B cell (primary cell): ENCODE measurements at regions not wholly inside any gene's neighbourhood (a gene's known extent, or its start where the extent isn't known, plus 50 kb on each side); places are given as distances from the start of the nearest gene placed in this dataset.

ENCODE experiments used
- ATAC-seq: fragments of 200-7000 bp; cut with Tn5 transposase; one replicate; pipeline ENCODE4 v1.10.0; 2021; ENCODE audit warnings: low read depth, mild to moderate bottlenecking, moderate number of reproducible peaks, moderate library complexity
- CTCF ChIA-PET: fragments of 350-600 bp; sonication (Branson Sonifier 250); formaldehyde crosslinking; loops from one replicate; lab custom pipeline; 2021; ENCODE audit warnings: antibody characterized with exemption, inconsistent platforms; lab: Charles Lee
- POLR2A ChIA-PET: fragments of 350-600 bp; sonication (Branson Sonifier 250); formaldehyde crosslinking; loops from one replicate; lab custom pipeline; 2021; ENCODE audit warnings: antibody characterized with exemption; lab: Charles Lee
- DNase-seq: peaks from one replicate; pipeline ENCODE4 v3.0.0; 2013
- H2AFZ ChIP-seq: 2 replicates; pipeline ENCODE4 v1.6.1; 2012; ENCODE audit warnings: mild to moderate bottlenecking, low read depth, low read length; ENCODE audit not compliant: insufficient read depth, poor library complexity, severe bottlenecking
- H3K27ac ChIP-seq, 2 donors: 1 replicate in 1 of 2; 2 replicates in 1 of 2; pipeline ENCODE4 v1.5.1; 2012 to 2013; ENCODE audit warnings: low read length in 2 of 2, mild to moderate bottlenecking in 2 of 2, moderate library complexity in 1 of 2
- H3K27me3 ChIP-seq, 4 experiments: fragments of 200-600 bp in 1 of 4; sonication (generic) in 1 of 4; replicated peaks in 1 of 4; 1 replicate in 2 of 4; 2 replicates in 2 of 4; pipeline versions ENCODE4 v1.6.1 to v1.7.0; 2013 to 2016; ENCODE audit warnings: low read length in 3 of 4, mild to moderate bottlenecking in 2 of 4, mixed read lengths in 1 of 4, moderate library complexity in 1 of 4; ENCODE audit not compliant: insufficient read depth in 4 of 4, control insufficient read depth in 3 of 4; ENCODE audit errors: control extremely low read depth in 1 of 4
- H3K36me3 ChIP-seq, 2 experiments: replicated peaks in 1 of 2; 1 replicate in 1 of 2; 2 replicates in 1 of 2; pipeline versions ENCODE4 v1.6.1 to v1.7.1; 2013; ENCODE audit warnings: low read length in 1 of 2; ENCODE audit not compliant: insufficient read depth in 2 of 2, control insufficient read depth in 1 of 2; ENCODE audit errors: control extremely low read depth in 1 of 2, extremely low read depth in 1 of 2
- H3K4me1 ChIP-seq, 2 donors: fragments of 200-600 bp in 1 of 2; sonication (generic) in 1 of 2; 1 replicate in 1 of 2; 2 replicates in 1 of 2; pipeline versions ENCODE4 v1.5.1 to v1.6.1; 2013 to 2017; ENCODE audit warnings: low read length in 2 of 2; ENCODE audit not compliant: control insufficient read depth in 2 of 2, insufficient read depth in 2 of 2
- H3K4me2 ChIP-seq: replicated peaks from 2 replicates; pipeline ENCODE3; 2012; ENCODE audit warnings: mild to moderate bottlenecking, low read depth, low read length; ENCODE audit not compliant: poor library complexity, severe bottlenecking
- H3K4me3 ChIP-seq, 5 experiments: fragments of 200-600 bp in 1 of 5; sonication (generic) in 1 of 5; 1 replicate in 3 of 5; 2 replicates in 2 of 5; pipeline versions ENCODE4 v1.5.1 to v1.7.0; 2011 to 2016; ENCODE audit warnings: low read length in 4 of 5, mild to moderate bottlenecking in 4 of 5, low read depth in 2 of 5, control low read depth in 1 of 5, moderate library complexity in 1 of 5; ENCODE audit not compliant: insufficient read depth in 1 of 5; ENCODE audit errors: control extremely low read depth in 1 of 5, extremely low read depth in 1 of 5
- H3K79me2 ChIP-seq: fragments of 200-600 bp; sonication (generic); one replicate; pipeline ENCODE4 v1.6.0; 2016; ENCODE audit warnings: low read length; ENCODE audit not compliant: control insufficient read depth, insufficient read depth
- H3K9ac ChIP-seq: fragments of 200-600 bp; sonication (generic); 2 replicates; pipeline ENCODE4 v1.6.1; 2017; ENCODE audit warnings: mild to moderate bottlenecking, low read length, moderate library complexity
- H3K9me3 ChIP-seq, 3 donors: one replicate each; pipeline versions ENCODE4 v1.6.1 to v1.7.1; 2013; ENCODE audit warnings: low read length in 2 of 3; ENCODE audit not compliant: control insufficient read depth in 2 of 3, insufficient read depth in 1 of 3; ENCODE audit errors: control extremely low read depth in 1 of 3
- H4K20me1 ChIP-seq: 2 replicates; pipeline ENCODE4 v1.6.0; 2012; ENCODE audit warnings: mild to moderate bottlenecking, low read length; ENCODE audit not compliant: insufficient read depth, control insufficient read depth, poor library complexity, severe bottlenecking
- H3K27ac Mint-ChIP-seq: one replicate; pipeline ENCODE4 v1.8.0; 2021; ENCODE audit warnings: mixed read lengths
- H3K27me3 Mint-ChIP-seq: one replicate; pipeline ENCODE4 v1.8.0; 2021; ENCODE audit warnings: mixed read lengths
- H3K4me1 Mint-ChIP-seq: one replicate; pipeline ENCODE4 v1.8.0; 2021; ENCODE audit warnings: mixed read lengths
- H3K4me3 Mint-ChIP-seq: one replicate; pipeline ENCODE4 v1.8.0; 2021; ENCODE audit warnings: mixed read lengths
- H3K9me3 Mint-ChIP-seq: one replicate; pipeline ENCODE4 v1.8.0; 2022; ENCODE audit warnings: mixed read lengths; ENCODE audit not compliant: insufficient read depth
- EZH2 ChIP-seq: IDR thresholded peaks from 2 replicates; pipeline ENCODE4 v1.6.1; 2012; ENCODE audit warnings: borderline replicate concordance, low read depth, mild to moderate bottlenecking, moderate library complexity, low read length; ENCODE audit not compliant: insufficient read depth, poor library complexity, severe bottlenecking
- WGBS: methylation state at CpG from one replicate; pipeline ENCODE4 v1.1.5; 2013; ENCODE audit warnings: missing lambda C conversion rate; ENCODE audit not compliant: insufficient coverage; 5-methylcytosine and 5-hydroxymethylcytosine counted together
- intact Hi-C: fragments of 100-400 bp; cut with micrococcal nuclease; formaldehyde crosslinking; loops from one replicate; pipeline ENCODE4 v1.10.0; 2022
- TF ChIP-seq, protein P1 (sequence below): fragments of 200-600 bp; IDR thresholded peaks from one replicate; pipeline ENCODE4 v1.8.0; 2022; ENCODE audit warnings: antibody characterized with exemption, mild to moderate bottlenecking

DNA sequence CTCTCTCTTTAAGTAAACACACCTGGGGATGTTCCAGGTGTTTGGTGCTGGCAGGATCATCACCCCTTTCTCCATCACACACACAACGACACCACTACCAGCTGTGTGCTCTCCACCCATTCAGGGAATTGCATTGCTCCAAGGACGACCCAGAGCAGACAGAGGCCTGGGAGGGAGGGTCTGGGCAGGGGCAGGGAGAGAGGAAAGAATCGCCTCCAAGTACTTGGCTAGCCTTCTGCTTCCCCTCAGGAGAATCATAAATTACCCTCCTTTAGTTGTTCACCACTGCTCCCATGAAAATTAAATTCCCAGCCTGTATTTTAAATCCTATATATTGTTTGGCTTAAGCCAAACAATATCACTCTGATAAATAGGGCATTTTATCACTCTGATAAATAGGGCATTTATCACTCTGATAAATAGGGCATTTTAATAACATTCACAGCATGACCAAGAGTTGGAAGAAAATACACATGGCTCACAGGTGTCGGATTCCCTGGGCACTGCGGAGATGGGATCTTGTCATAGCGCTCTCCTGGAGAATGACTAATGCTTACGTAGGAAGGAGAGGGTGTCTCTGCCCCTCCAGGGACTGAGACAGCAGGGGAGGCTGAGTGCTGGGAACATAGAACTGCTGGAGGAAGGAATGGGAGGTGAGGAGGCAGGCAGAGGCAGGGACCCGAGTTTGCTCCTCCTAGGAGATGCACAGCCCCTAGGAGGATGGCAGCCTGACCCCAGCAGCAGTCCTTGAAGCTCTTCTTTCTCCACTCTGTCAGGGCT is 673.6 kb downstream of the HS3ST4 start:
- Mint-ChIP-seq H3K4me3 (no peak overlapping the region), H3K27ac (no peak overlapping the region), H3K9me3 (no peaks in the 10 kb centered on the region), H3K27me3 (peaks cover 18% of the 10 kb centered on the region), H3K4me1 (no peaks in the 10 kb centered on the region)
- ChIA-PET POLR2A (no interaction called here), CTCF (no interaction called here)
- TF ChIP-seq EZH2, result no peak
- TF ChIP-seq, protein P1, sequence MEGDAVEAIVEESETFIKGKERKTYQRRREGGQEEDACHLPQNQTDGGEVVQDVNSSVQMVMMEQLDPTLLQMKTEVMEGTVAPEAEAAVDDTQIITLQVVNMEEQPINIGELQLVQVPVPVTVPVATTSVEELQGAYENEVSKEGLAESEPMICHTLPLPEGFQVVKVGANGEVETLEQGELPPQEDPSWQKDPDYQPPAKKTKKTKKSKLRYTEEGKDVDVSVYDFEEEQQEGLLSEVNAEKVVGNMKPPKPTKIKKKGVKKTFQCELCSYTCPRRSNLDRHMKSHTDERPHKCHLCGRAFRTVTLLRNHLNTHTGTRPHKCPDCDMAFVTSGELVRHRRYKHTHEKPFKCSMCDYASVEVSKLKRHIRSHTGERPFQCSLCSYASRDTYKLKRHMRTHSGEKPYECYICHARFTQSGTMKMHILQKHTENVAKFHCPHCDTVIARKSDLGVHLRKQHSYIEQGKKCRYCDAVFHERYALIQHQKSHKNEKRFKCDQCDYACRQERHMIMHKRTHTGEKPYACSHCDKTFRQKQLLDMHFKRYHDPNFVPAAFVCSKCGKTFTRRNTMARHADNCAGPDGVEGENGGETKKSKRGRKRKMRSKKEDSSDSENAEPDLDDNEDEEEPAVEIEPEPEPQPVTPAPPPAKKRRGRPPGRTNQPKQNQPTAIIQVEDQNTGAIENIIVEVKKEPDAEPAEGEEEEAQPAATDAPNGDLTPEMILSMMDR, result no peak
- no peaks in the 10 kb centered on the region for H3K79me2 ChIP-seq
- H3K4me2 ChIP-seq, result no peak overlapping the region
- intact Hi-C loops, result no loop called here
- H3K4me1 ChIP-seq, result no peaks in the 10 kb centered on the region
- no peaks in the 10 kb centered on the region for H4K20me1 ChIP-seq
- ATAC-seq (no peak), DNase-seq (no peak)
- no peaks in the 10 kb centered on the region for H3K27me3 ChIP-seq
- H2AFZ ChIP-seq, result no peak overlapping the region
- H3K27ac ChIP-seq, result no peak overlapping the region
- no peak overlapping the region for H3K9ac ChIP-seq
- no peak overlapping the region for H3K4me3 ChIP-seq
- no peaks in the 10 kb centered on the region for H3K9me3 ChIP-seq
- WGBS, result 85% methylated on average over 4 of the region's 8 CpGs
- no peaks in the 10 kb centered on the region for H3K36me3 ChIP-seq

DNA sequence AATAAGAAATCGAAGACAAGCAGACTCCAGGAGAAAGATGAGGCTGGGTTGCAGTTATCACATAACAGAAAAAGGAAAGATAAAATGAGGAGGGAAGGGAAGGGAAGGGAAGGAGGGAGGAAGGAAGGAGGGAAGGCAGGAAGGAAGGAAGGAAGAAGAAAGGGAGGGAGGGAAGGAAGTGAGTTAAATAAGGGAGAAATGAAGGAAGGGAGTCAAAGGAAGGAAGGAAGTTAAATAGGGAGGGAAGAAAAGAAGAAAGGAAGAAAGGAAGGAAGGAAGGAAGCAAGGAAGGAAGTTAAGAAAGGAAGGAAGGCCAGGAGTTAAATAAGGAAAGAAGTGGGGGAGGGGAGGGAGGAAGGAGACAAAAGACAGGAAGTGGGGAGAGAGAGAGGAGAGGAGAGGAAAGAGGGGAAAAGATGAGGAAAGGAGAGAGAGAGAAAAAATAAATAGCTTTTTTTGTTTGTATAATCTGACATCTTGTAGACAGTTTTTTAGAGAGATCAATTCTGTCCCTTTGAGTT is 679.6 kb downstream of the HS3ST4 start:
- intact Hi-C loops, result no loop called here
- no CpG with 5 or more reads among the region's 1 CpG for WGBS
- no peak overlapping the region for H3K4me2 ChIP-seq

More for the DNA sequence above, 679.6 kb downstream of the HS3ST4 start:
- H2AFZ ChIP-seq, result no peak overlapping the region
- Mint-ChIP-seq H3K4me3 (no peak overlapping the region), H3K27ac (no peak overlapping the region), H3K9me3 (no peaks in the 10 kb centered on the region), H3K4me1 (no peaks in the 10 kb centered on the region), H3K27me3 (peaks cover 6% of the 10 kb centered on the region)
- no peak overlapping the region for H3K4me3 ChIP-seq
- ChIA-PET POLR2A (no interaction called here), CTCF (no interaction called here)
- no peak for DNase-seq
- H3K9ac ChIP-seq, result no peak overlapping the region
- no peaks in the 10 kb centered on the region for H4K20me1 ChIP-seq
- no peaks in the 10 kb centered on the region for H3K4me1 ChIP-seq
- H3K9me3 ChIP-seq, result no peaks in the 10 kb centered on the region
- no peak for ATAC-seq
- no peaks in the 10 kb centered on the region for H3K27me3 ChIP-seq
- TF ChIP-seq, protein P1, result no peak
- TF ChIP-seq EZH2, result no peak
- no peak overlapping the region for H3K27ac ChIP-seq
- H3K36me3 ChIP-seq, result no peaks in the 10 kb centered on the region
- H3K79me2 ChIP-seq, result no peaks in the 10 kb centered on the region
